ENCODE measurements at regions not wholly inside any gene's neighbourhood (a gene's known extent, or its start where the extent isn't known, plus 50 kb on each side); places are given as distances from the start of the nearest gene placed in this dataset.
A peak's percentile ranks its signal among the peaks of the same experiment; 100 is the strongest.
"Not testable (repeated sequence)": the region's sequence is repeated elsewhere in the genome, so short reads cannot be mapped to it uniquely, and the experiment has no call there.

- no peak for TF ChIP-seq CTCF (conservative IDR thresholded peaks at IDR 0.05; ENCODE audit: low read length)
- DNase-seq (ENCODE audit: low read depth), result peak; percentile 18
These were observed 98.2 kb upstream of the TRIB2 start for GRCh38 chr2:12618576-12618975.

GRCh38 chr2:12619975-12620374 is 96.8 kb upstream of the TRIB2 start:
- TF ChIP-seq CTCF (conservative IDR thresholded peaks at IDR 0.05; ENCODE audit: low read length), result no peak
- peak; percentile 95 for DNase-seq (ENCODE audit: low read depth)
- H3K4me3 ChIP-seq (ENCODE audit: low read length), result no peak overlapping the region

More at GRCh38 chr2:12618576-12618975, 98.2 kb upstream of the TRIB2 start:
- H3K4me3 ChIP-seq (ENCODE audit: low read length), result no peak overlapping the region

GRCh38 chr2:12620759-12621158 is 96.0 kb upstream of the TRIB2 start:
- no peak for TF ChIP-seq CTCF (conservative IDR thresholded peaks at IDR 0.05; ENCODE audit: low read length)
- no peak overlapping the region for H3K4me3 ChIP-seq (ENCODE audit: low read length)
- no peak for DNase-seq (ENCODE audit: low read depth)

- no peak for TF ChIP-seq CTCF (conservative IDR thresholded peaks at IDR 0.05; ENCODE audit: low read length)
- no peak overlapping the region for H3K4me3 ChIP-seq (ENCODE audit: low read length)
- DNase-seq (ENCODE audit: low read depth), result no peak
These were observed 93.7 kb upstream of the TRIB2 start for GRCh38 chr2:12623051-12623450.

- DNase-seq (ENCODE audit: low read depth), result no peak
- no peak for TF ChIP-seq CTCF (conservative IDR thresholded peaks at IDR 0.05; ENCODE audit: low read length)
- no peak overlapping the region for H3K4me3 ChIP-seq (ENCODE audit: low read length)
These were observed 92.4 kb upstream of the TRIB2 start for GRCh38 chr2:12624384-12624783.

GRCh38 chr2:12624905-12625598 is 91.7 kb upstream of the TRIB2 start:
- no peak overlapping the region for H3K4me3 ChIP-seq (ENCODE audit: low read length)
- no peak for TF ChIP-seq CTCF (conservative IDR thresholded peaks at IDR 0.05; ENCODE audit: low read length)
- no peak for DNase-seq (ENCODE audit: low read depth)

GRCh38 chr2:12628541-12628940 is 88.2 kb upstream of the TRIB2 start:
- not testable (repeated sequence) for DNase-seq (ENCODE audit: low read depth); H3K4me3 ChIP-seq (ENCODE audit: low read length)

All from AG10803 (cell line).